UCSD-AML1 (cell line): ENCODE measurements at regions not wholly inside any gene's neighbourhood (a gene's known extent, or its start where the extent isn't known, plus 50 kb on each side); places are given as distances from the start of the nearest gene placed in this dataset.
A peak's percentile ranks its signal among the peaks of the same experiment; 100 is the strongest.

Source experiments
- DNase-seq: peaks from one replicate; lab custom pipeline; 2025; ENCODE audit not compliant: unreplicated experiment; lab: John Stamatoyannopoulos, UW

DNA sequence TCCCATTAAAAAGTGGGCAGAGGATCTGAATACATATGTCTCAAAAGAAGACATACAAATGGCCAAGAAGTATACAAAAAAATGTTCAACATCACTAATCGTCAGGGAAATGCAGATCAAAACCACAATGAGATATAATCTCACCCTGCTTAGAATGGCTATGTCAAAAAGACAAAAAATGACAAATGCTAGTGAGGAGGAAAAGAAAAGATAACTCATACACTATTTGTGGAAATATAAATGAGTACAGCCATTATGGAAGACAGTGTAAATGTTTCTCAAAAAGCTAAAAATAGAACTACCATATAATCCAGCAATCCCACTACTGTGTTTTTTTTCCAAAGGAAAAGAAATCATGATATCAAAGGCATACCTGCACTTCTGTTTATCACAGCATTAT, 450.7 kb downstream of the EFNA5 start:
- no peak for DNase-seq

DNA sequence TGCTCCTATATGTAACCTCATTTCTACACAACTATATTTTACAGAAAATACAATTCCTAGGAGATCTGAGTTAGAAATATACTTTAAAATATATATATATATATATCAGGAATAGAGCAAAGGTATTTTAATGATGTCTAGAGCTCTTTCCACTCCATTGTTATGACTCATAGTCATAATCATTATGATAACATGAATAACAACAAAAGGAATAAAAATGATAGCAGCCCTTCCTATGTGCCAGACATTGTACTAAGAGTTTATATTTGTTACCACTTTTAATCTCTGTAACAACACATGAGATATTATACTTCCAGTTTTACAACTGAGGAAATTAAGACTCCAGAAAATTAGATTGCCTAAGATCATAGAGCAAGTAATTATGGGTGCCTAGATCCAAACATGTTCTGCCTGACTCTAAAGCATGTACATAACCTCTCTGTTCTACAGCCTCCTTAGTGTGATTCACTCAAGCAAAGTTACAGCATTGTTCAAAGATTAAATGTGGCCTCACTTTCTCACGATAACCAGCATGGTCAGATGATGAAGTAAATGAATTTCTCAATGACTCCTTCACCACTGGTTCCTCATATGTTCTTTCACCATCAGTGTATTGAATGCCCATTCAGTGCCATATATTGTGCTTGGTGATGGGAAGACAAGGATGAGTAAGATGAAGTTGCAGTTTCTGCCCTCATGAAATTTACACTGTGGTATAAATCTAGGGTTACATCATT, 452.1 kb downstream of the EFNA5 start:
- DNase-seq: no peak

DNA sequence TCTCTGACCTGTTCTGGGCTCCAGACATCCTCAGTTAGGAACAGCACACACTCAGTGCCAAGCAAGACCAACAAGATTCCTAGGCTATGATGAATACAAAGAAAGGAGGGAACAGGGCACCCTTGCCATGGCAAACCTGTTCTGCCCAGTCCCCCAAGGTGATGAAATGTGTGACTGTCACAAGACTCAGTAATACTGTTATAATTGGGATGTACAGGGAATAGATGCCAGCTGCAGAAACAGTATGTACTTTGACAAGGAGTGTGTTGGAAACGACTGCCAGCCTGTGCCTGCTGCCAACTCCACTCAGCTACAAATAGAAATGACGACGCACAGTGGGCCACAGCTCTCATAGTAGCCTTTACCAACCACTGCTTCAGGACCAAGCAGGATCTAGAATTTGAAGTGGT, 453.0 kb downstream of the EFNA5 start:
- peak; percentile 2 for DNase-seq

- DNase-seq: no peak
Measured at GRCh38 chr5:107216587-107216986, 454.1 kb downstream of the EFNA5 start.

DNA sequence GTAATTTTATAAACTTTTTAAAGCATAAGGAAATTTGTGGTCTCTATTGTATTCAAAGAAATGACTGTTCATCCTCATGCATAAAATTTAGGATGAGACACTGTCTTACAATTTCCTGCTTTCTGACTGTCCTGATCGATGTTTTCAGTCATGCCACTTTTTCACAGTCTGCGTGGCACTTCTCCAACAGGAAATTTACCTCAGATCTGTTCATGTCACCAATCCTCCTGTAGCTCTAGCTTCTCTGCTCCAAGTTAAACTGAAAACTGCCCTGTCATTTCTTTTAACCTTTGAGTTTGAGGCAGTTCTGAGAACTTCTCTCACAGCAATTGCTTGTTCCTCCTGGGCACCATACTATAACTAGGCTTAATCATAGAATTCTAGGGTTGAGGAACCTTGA, 455.1 kb downstream of the EFNA5 start:
- DNase-seq: no peak

DNA sequence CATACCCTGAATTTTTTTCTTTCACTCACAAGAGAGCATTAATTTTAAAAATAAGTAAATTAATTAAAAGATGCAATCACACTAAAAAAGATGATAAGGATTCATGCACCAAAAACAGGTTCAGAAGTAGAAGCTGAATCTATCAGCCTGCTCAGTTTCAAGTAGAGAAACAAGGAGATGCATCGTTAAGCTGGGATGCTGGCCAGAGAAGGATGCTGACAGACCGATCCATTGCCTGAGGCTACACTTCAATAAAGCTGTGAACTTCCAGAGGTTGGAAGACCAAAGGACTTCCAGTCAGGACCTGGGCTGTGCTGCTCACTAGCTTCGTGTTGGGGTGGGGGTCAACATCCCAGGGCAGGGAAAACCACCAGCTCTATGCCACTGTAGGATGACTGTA, 457.7 kb downstream of the EFNA5 start:
- DNase-seq: no peak

- DNase-seq: no peak
Measured at GRCh38 chr5:107211630-107212029, 459.1 kb downstream of the EFNA5 start.

DNA sequence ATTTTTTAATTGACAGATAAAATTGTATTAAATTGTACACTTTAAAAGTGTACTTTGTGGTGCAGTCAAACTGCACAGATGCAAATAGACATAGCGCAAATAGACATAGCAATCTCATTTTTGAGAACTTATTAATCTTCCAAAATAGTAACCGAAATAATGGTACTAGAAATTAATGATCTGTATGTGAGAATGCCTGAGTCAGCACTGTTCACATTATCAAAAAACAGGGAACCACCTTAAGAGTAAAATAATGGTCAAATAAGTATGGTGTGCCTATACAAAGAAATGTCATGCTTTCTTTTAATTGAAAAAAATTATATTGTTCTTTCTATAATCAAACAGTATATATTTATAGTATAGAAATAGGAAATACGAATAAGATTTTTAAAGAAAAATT, 461.9 kb downstream of the EFNA5 start:
- DNase-seq: no peak

DNA sequence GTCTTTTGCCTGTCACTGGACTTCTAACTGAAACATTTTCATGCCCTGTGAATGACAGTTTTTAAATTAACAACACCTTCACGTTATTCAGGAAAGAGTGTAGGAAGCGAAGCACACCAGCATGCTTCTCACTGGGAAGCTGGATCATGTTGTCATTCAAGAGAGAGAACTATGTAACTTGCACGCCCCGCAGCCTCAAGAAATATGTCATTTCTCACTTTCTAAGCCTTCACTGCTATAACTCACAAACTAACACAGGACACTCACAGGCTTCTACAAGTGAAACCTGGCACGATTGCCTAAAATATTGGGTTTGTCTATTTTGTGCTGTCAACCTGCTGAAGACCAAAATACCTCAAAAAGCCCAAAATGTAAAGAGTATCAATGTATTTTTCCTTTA, 466.3 kb downstream of the EFNA5 start:
- DNase-seq: no peak

DNA sequence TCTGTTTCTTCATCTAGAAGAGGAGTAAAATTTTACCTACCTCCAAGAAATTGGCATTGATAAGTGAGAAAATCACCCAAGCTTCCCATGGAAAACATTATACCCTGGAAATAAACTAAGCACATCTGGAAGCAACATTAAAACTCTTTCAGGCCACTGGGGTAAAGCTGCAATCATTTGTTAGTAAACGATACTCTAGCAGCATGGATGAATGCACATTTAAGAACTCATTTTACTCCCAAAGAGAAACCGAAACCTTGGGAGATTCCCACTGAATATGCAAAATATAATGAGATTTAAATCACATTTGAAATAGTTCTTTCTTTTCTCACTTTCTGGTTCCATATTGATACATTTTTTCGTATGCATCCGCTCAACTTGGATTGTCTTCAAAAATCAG, 467.5 kb downstream of the EFNA5 start:
- DNase-seq: no peak

DNA sequence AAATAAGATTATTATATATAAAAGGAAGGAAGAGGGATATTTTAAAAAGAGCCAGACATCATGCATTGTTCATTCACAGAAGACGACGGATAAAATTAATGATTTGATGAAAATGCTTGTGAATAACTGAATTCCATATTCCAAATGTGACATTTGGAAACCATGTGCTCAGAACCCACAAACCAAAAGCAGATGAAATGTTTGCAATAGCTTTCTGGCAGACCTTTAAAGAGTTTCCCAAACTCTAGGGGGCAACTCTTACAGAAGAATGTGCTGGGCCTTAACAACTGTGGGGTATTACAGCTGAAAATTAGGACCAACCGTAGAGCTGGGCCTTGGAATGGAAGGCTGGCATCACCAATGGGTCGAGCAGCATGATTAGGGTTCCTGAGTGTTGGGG, 471.0 kb downstream of the EFNA5 start:
- DNase-seq: no peak

DNA sequence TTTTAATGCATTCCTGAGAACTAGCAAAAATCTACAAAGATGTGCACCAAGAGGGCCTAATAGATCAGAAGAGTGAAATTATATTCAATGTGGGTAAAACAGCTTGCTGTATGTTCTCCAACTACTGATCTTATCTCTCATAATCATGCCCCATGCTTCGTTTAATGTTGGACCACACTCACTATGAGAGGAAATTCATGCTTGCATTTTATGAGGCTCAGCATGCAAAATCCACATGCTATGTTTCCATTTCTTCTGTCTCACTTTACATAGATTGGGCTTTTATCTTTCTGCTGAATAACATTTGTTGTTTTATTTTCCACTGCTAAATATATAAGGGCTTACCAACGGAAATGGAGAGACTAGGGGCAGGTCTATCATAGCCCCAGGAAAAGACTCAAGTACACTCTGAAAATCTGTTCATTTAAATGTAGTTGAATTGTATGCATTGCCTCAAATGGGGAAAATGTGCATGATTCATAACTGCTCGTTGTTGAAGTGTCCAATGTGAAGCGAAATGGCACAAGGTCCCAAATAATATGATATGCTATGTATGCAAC, 474.2 kb downstream of the EFNA5 start:
- no peak for DNase-seq

DNA sequence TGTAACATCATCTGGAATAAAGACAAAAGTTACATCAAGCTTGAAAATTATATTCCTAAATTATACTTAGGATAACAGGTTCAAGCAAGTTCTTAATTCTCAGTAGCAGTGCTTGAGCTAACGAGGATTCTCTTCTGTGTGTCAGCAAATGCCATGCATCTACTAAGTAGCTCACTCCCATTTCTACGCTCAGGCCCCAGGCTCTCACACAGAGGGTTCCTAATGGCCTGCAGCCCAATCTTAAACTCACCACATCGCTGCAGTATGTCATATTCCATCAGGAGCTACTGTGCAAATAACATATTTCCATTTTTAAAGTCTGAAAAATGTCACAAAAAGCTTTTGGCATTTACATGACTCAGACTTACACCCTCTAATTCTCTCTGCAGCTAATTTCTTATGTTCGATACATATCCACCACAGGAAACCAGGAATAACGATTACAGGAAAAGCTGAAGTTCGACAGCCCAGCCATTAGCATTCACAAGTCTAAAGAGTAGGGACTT, 474.8 kb downstream of the EFNA5 start:
- DNase-seq: no peak

GRCh38 chr5:107184871-107185270, 485.9 kb downstream of the EFNA5 start:
- no peak for DNase-seq

DNA sequence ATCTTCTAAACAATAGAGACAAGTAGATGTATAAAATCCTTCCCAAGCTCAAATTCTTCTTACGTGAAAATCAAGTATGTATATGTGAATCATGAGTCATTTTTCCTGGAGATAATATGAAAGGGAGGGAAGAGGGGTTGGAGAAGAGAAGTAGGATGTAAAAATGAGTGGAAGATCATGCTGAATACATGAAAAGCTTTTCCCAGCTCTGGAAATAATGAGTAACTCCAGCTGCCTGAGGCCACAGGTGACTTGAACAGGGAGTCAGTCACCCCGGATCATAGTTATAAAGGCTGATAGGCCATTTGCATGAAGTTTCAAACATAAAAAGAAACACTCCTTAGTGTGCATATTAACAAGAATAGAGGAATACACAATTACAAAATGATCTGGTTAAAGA, 486.7 kb downstream of the EFNA5 start:
- no peak for DNase-seq

DNA sequence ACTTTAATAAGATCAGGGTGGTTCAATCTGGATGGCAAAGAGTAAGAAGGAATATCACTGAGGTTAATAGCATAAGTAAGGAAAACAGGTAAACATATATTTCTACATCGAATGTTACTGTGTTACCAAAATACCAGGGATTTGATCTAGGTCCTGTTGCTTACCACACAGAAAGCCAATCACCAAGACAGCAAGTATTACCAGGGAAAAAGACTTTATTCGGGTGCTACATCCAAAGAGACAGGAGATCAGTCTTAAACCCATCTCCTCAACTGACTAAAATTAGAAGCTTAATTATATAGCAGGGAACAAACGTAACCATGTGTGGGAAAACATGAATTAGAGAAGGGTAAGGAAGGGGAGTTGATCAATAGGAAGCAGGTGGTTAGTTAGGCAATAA, 500.1 kb downstream of the EFNA5 start:
- no peak for DNase-seq

- DNase-seq: no peak
Measured at GRCh38 chr5:107169867-107170266, 500.9 kb downstream of the EFNA5 start.

DNA sequence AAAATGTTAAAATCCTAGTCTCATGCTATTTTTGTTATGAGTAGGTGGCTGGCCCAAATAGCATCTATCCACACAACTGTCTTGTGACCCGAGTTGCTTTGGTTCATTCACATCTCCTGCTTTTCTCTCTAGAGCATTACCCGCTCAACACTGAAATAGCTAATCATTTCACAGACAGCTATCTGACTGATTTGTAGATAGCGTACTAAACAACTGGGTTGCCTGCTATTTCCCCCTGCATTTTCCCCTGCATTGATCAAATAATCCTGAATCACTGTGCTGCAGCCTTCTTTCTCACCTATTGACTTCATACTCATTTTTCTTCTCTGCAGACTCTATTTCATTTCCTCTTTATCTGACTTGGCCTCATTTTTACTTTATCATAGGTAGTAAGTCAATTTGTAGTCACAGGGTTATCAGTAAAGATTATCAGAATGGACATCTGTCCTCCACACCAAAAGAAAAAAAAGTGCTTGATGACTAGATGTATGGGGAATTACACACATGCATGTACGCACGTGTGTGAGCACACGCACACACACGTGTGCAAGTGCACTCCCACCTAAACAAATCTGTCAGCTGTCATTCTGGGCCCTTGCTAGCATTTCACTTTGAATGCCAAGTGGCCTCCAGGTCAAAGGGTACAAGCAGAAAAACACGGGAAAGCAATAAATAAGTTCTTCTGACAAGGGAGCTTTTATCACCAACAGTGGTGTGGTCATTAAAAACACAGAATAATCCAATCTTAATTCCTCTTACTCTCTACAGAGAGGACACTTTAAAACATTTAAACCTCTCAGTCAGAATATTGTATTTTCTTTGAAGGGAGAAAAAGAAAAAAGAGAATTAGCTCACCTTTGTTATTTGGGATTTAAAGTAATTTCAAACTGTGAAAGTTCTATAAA, 501.6 kb downstream of the EFNA5 start:
- DNase-seq: no peak

DNA sequence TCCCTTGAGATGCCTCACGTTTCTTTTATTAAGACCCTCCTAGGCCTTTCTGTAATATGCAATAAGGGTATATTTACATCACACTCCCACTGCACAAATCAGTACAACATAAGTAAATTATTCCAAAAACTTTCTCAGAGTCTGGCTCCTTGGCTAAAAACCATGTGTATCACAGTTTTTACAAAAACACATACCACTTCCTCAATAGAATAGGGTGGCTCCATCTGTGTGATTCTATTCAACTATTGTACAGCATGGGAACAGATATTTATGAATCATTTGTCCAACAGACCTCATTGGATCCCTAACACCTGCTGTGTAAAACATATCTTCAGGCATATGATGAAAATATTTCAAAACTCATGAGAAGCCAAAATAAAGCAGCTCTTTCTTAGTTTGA, 502.7 kb downstream of the EFNA5 start:
- no peak for DNase-seq

- DNase-seq: no peak
Measured at GRCh38 chr5:107165296-107165695, 505.4 kb downstream of the EFNA5 start.

DNA sequence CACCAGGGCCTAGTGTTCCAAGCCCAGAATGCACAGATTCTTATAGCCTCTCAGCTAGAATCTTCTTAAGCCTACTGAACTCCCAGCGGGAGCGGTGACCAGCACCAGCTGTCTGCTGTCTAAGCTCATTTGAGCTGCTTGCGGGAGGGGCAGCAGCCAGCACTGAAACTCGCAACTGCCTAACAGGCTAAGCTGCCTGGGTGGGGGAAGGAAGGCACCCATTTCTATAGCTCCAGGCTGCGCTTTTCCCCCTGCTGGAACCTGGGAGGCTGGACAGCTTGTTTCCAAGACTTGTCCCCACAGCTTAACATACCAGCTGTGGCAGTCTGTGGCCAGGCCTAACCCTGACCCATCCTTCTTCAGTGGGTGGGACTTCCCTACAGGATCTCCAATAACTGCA, 512.9 kb downstream of the EFNA5 start:
- no peak for DNase-seq

DNA sequence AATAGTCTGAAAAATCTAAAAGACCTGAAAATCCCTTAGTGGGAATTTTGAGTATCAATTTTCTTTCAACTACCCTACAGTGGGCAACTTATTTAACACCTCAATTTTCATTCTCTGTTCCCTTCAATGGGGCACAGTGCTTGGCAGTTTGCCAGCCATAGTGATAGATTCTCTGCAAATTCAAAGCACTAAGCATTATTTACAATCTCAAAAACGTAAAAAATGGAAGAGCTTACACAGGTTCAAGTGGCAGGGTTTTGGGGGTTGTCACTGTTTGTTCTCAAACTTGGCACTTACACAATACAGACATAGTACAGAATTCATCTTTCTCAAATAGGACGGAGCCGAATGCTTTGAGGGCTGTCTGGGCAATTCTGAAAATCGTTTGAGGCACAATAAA, 515.0 kb downstream of the EFNA5 start:
- DNase-seq: no peak
